Activated CD4-positive, alpha-beta T cell treated with anti-CD3 and anti-CD28 coated beads, Interleukin-2, Interleukin-6, amounts not matched to agents 100 ng/mL and 50 ng/mL, durations not matched to agents 16 hours and 8 hours (primary cell): ENCODE measurements at regions not wholly inside any gene's neighbourhood (a gene's known extent, or its start where the extent isn't known, plus 50 kb on each side); places are given as distances from the start of the nearest gene placed in this dataset.

Experiments
- DNase-seq: peaks from one replicate; pipeline ENCODE4 v3.0.0-alpha.2; 2020

GRCh38 chr1:199723250-199723956 lies 304.1 kb upstream of the NR5A2 start:
- no peak for DNase-seq

GRCh38 chr1:199724049-199724448 lies 303.5 kb upstream of the NR5A2 start:
- DNase-seq = no peak

- DNase-seq = peak; percentile 19
Observed at GRCh38 chr1:199725002-199725565, 302.4 kb upstream of the NR5A2 start.

- DNase-seq = no peak
Observed at GRCh38 chr1:199727682-199728081, 299.8 kb upstream of the NR5A2 start.

GRCh38 chr1:199728345-199728744 lies 299.2 kb upstream of the NR5A2 start:
- DNase-seq = no peak

- DNase-seq = no peak
Observed at GRCh38 chr1:199733125-199733524, 294.4 kb upstream of the NR5A2 start.

GRCh38 chr1:199734186-199734585 lies 293.3 kb upstream of the NR5A2 start:
- DNase-seq = no peak

GRCh38 chr1:199735660-199736059 lies 291.9 kb upstream of the NR5A2 start:
- DNase-seq = no peak

- DNase-seq = no peak
Observed at GRCh38 chr1:199736646-199737045, 290.9 kb upstream of the NR5A2 start.

GRCh38 chr1:199741586-199741985 lies 285.9 kb upstream of the NR5A2 start:
- no peak for DNase-seq

- DNase-seq = no peak
Observed at GRCh38 chr1:199742547-199742946, 285.0 kb upstream of the NR5A2 start.

- DNase-seq = no peak
Observed at GRCh38 chr1:199743227-199743626, 284.3 kb upstream of the NR5A2 start.

GRCh38 chr1:199746666-199747384 lies 280.7 kb upstream of the NR5A2 start:
- no peak for DNase-seq

GRCh38 chr1:199747984-199748383 lies 279.5 kb upstream of the NR5A2 start:
- DNase-seq = no peak

GRCh38 chr1:199751506-199751905 lies 276.0 kb upstream of the NR5A2 start:
- DNase-seq = no peak

- no peak for DNase-seq
Observed at GRCh38 chr1:199751962-199752687, 275.4 kb upstream of the NR5A2 start.

- DNase-seq = no peak
Observed at GRCh38 chr1:199752688-199753027, 274.9 kb upstream of the NR5A2 start.

- DNase-seq = no peak
Observed at GRCh38 chr1:199753513-199753912, 274.0 kb upstream of the NR5A2 start.

- DNase-seq = no peak
Observed at GRCh38 chr1:199756066-199756465, 271.4 kb upstream of the NR5A2 start.

GRCh38 chr1:199758626-199759255 lies 268.8 kb upstream of the NR5A2 start:
- no peak for DNase-seq

GRCh38 chr1:199759268-199759730 lies 268.2 kb upstream of the NR5A2 start:
- DNase-seq = no peak

- DNase-seq = no peak
Observed at GRCh38 chr1:199762572-199762971, 264.9 kb upstream of the NR5A2 start.

- DNase-seq = no peak
Observed at GRCh38 chr1:199766218-199766792, 261.2 kb upstream of the NR5A2 start.
